ENCODE measurements at regions not wholly inside any gene's neighbourhood (a gene's known extent, or its start where the extent isn't known, plus 50 kb on each side); places are given as distances from the start of the nearest gene placed in this dataset.

DNA sequence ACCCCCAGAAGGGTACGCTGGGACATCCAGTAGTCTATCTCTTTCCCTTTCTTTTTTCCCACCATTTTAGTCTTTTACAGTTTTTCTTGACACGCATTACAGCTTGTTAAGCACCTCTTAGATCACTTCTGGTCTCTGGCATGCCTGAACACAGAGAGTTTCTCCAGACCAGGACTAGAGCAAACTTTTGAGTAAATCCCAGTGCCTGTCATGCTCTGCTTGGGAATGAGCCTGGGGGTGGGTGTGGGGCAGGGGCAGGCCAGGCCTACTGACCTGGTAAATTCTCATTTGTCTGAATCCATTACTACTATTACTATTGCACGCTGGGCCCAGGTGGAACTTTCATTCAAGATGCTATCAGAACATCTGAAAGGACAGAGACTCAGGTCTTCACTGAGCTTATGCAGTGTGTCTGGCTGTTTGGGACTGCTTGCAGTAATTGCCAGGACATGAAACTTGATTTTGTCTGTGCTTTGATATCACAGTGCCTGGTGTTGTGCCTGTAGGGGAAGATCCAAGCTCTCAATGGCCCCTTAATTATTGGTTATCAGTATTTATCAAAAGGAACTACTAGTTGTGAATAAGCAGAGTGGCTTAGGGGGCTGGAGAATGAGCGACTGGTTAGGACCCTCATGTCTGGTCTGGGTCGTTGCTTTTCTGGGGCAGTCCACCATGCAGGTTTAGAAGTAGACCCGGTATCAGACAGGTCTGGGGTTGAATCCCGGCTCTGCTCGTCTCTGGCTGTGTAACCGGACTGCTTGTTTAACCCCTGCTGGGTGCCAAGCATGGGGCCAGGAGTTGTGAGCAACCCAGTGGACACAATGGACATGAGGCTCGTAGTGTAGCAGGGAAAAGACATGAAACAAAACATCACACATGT is 196.1 kb upstream of the TLE3 start:
- DNase-seq: no peak

DNA sequence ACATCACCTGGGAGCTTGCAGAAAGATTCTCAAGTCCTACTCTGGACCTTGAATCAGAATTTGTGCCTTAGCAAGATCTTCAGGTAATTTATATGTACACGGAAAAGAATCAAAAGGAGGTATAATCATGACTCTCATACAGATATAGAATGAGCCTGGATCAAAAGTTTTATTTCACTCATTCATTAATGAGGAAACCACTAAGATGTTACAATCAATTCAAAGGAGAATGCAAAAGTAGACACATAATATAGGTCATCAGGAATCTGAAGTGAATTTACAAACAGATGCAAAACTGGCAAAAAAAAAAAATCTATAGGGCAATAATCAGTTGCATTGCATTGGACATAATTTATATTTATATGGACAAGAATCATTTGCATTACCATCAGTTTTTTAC is 195.4 kb upstream of the TLE3 start:
- DNase-seq: no peak

DNA sequence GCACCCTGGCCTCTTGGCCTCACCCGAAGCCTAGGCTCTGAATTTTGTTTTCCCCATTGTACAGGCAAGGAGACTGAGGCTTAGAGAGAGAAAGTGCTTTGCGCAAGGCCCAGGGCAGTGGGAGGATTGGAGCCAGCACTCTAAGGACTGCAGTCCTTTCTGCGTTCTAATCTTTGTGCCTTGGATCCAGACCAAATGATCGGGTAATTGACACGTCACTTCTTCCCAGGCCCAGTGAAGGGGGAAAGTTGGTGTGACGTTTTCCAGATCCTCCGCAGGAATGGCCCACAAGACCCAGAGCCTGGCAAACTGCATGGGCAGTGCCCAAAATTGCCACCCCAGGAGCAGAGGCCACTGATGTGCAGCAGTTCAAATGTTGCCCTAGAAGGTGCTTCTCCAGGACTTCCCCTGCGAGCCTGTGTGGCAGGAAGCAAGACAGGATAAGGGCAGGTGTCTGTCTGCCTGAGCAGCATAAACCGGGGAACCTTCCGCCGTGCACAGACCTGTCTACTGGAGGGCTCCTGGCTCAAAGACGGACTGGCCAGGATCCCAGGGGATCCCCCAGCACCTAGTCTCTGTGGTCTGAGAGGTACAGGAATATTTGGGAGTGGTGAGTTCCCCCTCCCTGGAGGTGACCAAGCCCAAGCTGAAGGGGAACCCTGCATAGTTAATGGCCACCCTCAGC is 194.5 kb upstream of the TLE3 start:
- DNase-seq: no peak

DNA sequence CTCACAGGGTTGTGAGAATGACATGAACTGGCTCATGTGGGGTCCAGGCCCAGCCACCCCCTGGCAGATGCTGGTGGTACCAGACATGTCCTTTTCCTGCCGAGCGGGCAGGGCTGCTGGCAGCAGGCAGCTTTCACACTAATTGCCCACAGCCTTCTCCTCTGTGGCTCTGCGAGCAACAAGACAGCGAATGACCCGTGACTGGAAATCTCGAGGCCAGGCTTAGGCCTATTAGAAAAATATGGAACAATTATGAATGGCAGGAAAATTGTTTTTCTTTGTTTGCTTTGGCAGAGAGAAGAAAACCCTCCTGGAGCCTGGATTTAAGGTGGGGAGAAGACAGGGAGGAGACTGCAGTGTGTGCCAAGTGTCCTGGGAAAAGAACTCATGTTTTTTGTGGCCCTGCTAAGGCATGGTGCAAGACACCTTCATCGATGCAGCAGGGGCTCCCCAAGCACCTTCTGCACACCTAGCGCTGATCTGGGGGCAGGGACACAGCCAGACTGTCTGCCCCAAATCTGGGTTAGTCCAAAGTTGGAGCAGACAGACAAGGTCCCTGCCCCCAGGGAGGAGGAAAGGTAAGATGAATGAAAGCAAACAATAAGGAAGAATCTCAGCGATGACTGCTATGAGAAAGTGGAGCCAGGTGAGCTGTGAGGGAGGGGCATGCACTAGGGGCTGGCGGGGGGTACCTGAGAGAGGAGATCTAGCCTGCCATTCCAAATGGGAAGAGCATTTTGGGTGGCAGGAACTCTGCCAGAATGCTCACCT is 193.8 kb upstream of the TLE3 start:
- DNase-seq: no peak

DNA sequence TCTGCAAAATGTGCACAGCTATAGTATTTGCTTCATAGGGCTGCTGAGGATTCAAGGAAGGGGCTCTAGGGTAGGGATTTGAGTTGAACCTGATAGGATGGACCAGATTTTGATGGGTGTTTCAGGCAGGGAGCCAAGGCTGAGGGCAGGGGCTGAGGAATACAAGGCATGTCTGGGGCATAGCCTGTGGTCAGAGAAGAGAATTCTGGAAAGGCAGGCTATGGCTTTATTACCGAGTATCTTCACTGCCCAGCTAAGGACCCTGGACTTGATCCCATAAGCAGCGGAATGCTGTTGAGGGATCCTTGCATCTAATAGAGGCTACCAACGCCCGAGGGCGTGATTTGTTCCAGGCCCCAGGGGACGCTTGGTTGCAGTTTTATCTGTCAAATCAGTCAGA is 193.0 kb upstream of the TLE3 start:
- no peak for DNase-seq

DNA sequence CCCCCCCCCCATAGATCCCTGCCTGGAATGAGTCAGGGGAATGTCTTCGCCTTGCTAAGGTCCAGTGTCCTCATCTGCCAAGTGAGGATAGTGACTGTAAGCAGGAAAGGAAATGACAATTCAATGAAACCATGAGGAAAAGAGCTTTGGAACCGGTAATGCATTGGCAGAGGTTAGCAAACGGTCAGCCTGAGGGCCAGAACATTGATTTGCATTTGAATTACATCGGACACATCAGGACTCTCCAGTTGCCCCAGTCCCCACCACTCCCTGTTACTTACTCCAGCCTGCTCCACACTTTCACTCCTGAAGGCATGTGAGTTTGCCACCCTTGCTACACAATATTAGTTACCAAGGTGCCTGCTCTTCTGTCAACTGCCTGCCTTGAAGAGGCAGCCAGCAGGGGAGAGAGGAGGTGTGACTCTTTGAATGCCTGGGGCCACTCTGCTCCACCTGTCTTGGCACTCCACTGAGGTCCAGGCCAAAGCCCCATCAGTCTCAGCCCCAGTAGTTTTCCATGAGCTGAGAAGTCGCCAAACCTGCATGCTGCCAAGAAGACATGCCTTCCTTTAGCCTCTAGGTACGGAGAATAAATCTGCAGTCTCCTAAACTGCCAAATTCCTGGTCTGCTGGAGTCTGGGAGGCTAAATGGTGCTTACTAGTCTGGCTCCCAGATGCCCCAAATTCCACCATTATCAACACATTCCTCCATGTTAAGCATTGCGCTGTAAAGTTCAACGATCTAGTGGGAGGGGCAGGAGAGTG is 191.7 kb upstream of the TLE3 start:
- DNase-seq: no peak

DNA sequence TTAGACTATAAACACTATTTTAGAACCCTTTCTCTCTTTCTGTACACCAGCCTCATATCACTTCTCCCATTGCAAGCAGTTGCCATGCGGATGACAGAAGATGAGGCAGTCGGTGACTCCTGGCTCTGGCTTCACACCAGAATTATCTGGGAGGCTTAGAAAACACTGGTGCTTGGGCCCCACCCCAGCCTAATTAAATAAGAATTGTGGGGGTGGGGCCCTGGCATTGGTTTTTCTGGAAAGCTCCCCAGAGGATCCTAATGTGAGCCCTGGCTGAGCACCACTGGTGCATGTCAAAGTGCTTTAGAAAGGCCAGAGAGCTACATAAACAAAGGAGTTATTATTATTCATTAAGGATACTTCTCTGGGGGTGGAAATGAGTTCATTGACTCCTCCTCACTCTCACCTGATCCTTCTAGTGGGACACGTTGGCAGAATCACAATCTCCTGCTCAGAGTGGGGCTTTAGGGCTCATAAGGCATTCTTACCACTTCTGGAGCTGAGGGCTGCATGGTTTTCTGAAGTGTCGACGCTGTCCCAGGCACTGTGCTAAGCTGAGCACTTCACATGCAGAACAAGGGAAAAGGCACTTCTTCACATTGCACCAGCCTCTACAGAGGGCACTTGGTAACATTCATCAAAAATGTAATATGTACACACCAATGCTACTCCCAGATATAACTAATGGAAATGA is 188.5 kb upstream of the TLE3 start:
- no peak for DNase-seq

DNA sequence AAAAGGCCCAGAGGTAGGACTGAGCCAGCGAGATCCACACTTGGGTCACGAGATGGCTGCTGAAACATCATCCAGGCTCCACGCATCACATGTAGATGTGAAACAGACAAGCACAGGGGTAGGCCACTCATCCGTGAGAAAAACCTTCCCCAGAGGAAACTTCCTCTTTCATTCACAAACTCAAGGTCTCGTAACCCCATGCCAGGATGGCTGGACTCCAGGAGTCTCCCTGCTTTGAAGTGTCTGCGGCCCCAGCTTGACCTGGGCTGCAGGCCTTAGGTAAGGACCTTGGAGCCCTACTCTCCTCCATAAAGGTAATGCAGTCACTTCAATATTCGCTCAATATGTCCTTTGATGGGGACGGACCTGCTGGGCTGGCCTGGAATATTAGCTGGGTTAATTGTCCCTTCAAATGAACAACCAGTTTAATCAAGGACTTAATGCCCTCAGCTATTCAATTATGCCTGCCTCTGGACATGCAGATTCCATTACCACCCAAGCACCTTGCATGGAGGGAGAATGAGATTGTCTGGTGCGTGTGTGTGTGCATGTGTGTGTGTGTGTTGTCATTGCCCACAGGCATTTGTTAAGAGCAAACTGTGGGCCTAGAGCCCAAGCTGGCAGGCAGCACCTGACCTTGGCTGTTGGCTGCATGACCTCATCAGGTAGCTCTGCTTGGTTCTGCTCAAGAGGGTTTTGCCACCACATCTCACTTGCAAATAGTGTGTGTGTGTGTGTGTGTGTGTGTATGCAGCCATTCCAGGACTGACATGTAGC is 186.9 kb upstream of the TLE3 start:
- no peak for DNase-seq

DNA sequence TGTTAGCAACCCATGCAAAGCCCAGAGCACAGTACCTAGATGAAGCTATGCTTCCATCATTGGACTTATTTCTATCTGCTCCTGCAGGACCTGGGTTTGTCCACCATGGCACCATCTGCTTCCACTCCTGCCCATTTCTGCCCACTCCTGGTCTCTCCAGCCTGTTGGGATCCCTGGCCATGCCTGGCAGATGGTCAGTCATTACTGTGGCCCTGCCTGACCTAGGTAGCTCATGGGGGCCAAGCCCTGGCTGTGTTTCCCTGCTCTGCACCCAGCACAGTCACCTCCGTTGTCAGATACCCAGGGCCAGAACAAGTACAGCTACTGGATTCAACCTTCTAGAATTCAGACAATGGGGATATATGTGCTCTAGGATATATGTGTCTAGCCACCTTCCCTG is 185.8 kb upstream of the TLE3 start:
- DNase-seq: no peak

DNA sequence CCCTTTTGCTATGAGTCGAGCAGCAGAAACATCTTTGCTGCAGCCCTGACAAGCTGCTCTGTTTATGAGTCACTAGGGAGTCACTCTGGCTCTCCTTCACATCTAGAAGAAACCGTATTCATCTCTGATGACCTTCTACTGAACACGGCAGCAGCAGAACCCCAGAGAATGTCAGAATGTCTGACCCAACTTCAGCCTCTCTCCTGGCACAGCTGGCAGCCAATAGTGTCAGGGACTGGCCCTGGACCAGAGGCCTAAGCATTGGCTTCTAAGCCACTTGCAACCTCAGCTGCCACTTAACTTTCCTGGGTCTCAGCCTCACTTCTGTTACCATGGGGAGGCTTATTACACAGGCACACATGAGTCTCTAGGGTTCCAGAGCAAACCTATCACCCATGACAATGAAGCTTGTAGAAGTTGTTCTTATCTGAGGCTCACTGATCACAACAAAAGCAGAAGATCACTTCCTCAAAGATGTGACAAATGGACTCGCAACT is 184.1 kb upstream of the TLE3 start:
- no peak for DNase-seq

DNA sequence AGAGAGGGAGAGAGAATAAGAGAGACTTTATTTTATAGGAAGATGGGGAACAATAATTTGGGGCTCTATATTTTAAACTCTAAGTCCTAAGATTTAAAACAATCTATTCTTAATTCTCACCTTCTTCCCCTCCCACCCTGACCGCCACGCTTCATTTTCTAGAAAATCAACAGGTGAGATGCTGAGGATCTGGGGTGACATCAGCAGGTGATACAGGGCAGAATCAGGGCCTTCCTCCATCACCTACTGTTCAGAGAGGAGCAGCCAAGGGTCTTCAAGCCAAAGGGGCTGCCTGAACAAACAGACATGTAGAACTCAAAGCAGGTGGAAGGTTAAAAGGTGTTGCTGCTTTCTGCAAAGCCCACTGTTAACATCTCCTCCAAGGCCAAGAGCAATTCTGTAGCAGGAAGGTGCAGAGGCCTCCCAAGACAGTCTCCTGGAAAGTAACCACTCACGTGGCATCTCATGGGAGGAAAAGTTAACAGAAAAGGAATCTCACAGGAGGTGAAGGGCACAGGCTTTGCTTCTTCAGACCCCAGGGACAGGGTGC is 183.6 kb upstream of the TLE3 start:
- no peak for DNase-seq

DNA sequence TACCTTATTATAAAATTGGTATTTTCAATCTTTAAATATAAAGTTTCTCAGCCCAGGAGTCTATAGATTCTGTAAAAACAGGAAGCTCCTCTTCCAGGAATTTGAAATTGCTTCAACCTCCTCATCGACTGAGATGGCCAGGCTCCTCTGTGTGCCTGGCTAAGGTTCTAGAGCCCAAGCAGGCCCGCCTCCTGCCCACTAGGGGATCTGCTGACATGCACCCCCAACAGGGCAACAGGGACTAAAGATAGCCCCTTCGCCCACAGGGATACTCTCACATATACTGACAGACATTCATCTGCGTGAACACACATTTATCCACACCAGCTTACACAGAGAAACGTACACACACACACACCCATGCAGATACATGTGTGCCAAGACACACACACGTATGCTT is 183.1 kb upstream of the TLE3 start:
- no peak for DNase-seq

DNA sequence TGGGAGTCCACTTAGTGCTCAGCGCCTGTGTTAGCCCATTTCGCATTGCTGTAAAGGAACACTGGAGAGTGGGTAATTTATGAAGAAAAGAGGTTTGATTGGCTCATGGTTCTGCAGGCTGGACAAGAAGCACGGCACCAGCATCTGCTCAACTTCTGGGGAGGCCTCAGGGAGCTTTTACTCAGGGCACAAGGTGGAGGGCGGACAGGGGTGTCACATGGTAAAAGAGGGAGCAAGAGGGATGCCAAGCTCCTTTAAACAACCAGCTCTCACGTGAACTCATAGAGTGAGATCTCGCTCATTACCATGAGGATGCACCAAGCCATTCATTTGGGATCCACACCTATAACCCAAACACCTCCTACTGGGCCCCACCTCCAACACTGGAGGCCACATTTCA is 181.4 kb upstream of the TLE3 start:
- DNase-seq: no peak

DNA sequence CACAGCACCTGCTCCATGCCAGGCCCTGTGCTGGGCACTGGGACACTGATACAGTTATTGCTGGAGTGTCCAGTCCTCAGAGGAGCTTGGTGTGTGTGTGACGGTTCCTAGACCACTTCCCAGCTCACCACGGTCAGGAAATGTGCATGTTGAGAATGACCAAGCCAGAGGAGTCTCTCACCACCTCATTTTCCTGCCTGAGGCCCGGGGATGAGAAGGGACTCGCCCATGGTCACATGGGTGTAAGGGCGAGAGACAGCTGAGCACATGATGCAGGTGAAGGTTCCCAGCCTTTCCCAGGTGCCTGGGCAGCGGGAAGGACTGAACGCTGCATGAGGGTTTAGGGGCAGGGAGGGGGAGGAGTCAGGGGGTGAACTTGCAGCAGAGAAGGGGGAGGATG is 180.9 kb upstream of the TLE3 start:
- DNase-seq: no peak

DNA sequence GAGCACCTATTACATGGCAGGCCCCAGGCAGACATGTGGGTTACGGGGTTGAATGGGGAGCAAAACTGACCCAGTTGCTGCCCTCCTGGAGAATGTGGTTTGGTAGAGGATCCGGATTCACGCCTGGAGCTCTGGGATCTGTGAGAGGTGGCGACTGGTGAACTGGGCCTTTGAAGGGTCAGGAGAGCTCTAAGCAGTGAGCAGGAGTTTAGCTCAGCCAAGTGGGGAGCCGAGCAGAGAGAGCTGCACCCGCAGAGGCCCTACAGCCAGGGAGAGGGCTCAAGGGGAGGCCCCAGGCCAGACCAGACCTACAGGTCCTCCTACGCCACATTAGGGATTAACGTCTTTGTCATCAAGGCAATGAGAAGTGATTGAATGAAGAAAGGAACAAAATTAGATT is 179.8 kb upstream of the TLE3 start:
- no peak for DNase-seq

DNA sequence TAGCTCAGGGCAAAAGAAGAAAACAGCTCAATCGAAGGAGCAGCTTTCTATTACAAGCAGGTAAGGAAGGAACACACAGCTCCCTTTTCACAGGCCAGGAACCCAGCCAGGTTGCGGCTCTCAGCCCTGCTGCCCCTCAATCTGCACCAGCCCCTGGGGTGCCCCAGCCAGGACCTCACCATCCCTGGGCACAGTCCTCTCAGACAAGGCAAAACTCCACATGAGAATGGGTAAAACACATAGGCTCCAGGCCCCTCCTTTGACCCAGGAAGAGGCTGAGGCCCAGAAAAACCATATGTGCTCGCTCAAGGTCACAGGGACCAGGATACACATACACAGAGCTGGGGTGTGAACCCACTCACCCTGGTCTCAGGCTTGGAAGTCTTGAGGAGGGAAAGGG is 178.7 kb upstream of the TLE3 start:
- no peak for DNase-seq

DNA sequence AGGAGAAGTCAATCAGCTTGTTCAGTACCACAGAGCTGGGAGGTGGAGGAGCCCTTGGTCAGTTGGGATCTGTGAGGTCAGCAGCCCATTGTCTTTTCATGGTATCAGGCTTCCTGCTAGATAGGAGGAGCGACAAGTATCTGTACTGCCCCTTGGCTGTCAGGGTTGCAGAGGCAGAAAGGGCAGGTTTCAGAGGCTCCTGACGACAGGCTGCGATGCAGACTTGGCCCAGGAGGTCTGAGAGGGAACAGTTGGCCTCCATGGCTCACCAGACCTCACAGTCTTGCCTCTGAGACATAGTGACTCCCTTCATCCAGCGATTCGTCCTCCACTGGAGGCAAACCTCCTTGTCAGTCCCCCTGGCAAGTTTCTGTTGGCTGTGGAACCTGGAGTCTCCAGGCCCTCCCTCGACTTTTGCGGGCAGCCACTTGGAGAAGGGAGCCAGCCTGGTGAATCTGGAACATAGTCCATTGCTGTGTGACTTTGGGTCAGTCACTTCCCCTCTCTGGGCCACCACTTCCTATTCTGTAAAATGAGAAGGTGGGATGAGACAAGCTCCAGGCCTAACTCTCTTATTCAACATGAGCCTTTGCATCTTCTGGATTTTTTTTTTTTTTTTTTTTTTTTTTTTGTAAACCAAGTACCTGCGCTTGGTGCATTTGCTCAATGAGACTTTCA is 177.9 kb upstream of the TLE3 start:
- DNase-seq: no peak

DNA sequence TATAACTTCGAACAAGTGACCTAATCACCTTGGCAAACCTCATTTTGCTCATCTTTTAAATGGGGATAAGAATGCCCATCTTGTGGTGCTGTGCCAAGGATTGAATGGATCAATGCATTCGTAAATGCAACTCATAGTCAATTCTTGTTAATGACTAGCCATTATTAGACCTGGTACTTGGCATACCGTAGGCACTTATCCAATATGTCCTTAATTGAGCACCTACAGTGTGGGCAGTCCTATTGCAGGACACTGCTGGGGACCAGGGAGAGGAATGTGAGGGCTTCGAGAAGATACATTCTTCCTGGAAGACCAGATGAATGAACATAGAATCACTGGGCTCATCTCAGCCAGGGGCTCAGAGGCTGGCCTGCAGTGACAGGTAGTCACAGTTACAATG is 177.2 kb upstream of the TLE3 start:
- DNase-seq: no peak

DNA sequence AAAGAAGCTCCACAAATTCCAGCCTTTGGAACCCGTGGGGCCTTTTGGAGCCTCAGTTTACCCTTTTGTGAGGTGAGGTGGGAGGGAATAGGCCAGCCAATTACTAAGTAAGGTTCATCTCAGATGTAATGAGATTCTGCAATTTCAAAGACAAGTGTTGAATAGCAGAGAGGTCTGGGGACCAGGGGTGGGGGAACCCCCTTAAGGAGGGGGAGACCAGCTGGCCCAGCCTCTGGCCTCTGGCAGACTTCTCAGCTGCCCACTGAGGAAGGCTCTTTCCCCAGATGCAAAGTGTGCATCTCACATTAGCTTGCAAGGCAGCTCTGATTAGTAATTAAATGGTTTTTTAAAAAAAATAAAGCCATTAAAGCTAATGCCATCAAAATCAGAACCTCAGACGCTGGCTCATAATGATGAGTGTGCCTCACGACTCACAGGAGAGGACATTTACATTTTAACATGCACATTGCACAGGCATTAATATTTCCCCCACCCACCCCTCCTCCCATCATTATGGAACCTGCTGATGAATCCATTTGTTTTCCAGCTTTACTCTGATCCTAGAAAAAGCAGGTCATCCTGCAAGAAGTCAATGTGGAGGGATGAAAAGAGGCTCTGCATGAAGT is 176.7 kb upstream of the TLE3 start:
- no peak for DNase-seq

DNA sequence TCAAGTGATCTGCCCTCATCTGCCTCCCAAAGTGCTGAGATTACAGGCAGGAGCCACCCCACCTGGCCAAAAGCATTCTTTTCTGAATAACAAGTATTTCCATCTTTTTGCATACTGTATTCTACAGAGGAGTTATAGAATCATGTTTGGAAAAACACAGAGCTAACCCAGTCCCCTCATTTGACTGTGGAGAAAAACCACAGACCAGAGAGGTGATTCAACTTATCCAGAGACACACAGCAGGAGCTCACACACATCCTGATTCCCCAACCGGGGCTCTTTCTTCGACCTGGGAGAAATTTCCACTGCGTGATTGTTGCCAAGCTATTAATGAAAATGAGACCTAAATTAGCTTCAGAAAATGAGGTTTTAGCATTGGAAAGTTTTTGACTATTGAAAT is 176.1 kb upstream of the TLE3 start:
- no peak for DNase-seq
